ENCODE measurements at regions not wholly inside any gene's neighbourhood (a gene's known extent, or its start where the extent isn't known, plus 50 kb on each side); places are given as distances from the start of the nearest gene placed in this dataset.

- no peak overlapping the region for H3K4me3 Mint-ChIP-seq
- H3K27me3 ChIP-seq (ENCODE audit: control insufficient read depth in 1 of 2, insufficient read depth in 2 of 2, low read length in 2 of 2): no peaks in the 10 kb centered on the region
- H3K27ac ChIP-seq (ENCODE audit: low read depth in 1 of 2, low read length in 2 of 2): no peak overlapping the region
- no peak for TF ChIP-seq CTCF (IDR thresholded peaks at IDR 0.05)
- H3K36me3 ChIP-seq (ENCODE audit: insufficient read depth, low read length): no peaks in the 10 kb centered on the region
- H3K9me3 ChIP-seq (ENCODE audit: control insufficient read depth in 1 of 2, insufficient read depth in 1 of 2, low read length in 2 of 2): no peaks in the 10 kb centered on the region
- H3K27ac Mint-ChIP-seq: no peak overlapping the region
- ATAC-seq (ENCODE audit: poor library complexity) (no peak), DNase-seq (no peak)
- no peaks in the 10 kb centered on the region for H3K4me1 Mint-ChIP-seq (ENCODE audit: low read depth)
- no peak overlapping the region for H3K4me3 ChIP-seq (ENCODE audit: low read length)
- H3K27me3 Mint-ChIP-seq: no peaks in the 10 kb centered on the region
- intact Hi-C loops (cut with DNase I, micrococcal nuclease): no loop called here
- H3K36me3 Mint-ChIP-seq (ENCODE audit: low read depth): no peaks in the 10 kb centered on the region
- no peaks in the 10 kb centered on the region for H3K4me1 ChIP-seq (ENCODE audit: insufficient read depth, low read length)
- ChIA-PET CTCF (no interaction called here), POLR2A (no interaction called here)
- H3K9me3 Mint-ChIP-seq: no peaks in the 10 kb centered on the region
Observed at GRCh38 chr2:189379731-189380261, 61.5 kb upstream of the WDR75 start.

- intact Hi-C loops (cut with DNase I, micrococcal nuclease): no loop called here
- CTCF ChIA-PET: no interaction called here
Observed at GRCh38 chr2:189382668-189383067, 58.6 kb upstream of the WDR75 start.

GRCh38 chr2:189386741-189387140 lies 54.5 kb upstream of the WDR75 start:
- no peaks in the 10 kb centered on the region for H3K27me3 ChIP-seq (ENCODE audit: control insufficient read depth in 1 of 2, insufficient read depth in 2 of 2, low read length in 2 of 2)
- TF ChIP-seq CTCF (IDR thresholded peaks at IDR 0.05): no peak
- no peaks in the 10 kb centered on the region for H3K4me1 ChIP-seq (ENCODE audit: insufficient read depth, low read length)
- DNase-seq (no peak), ATAC-seq (ENCODE audit: poor library complexity) (no peak)
- H3K27ac Mint-ChIP-seq: no peak overlapping the region
- no peak overlapping the region for H3K4me3 Mint-ChIP-seq
- no peaks in the 10 kb centered on the region for H3K9me3 Mint-ChIP-seq
- H3K27ac ChIP-seq (ENCODE audit: low read depth in 1 of 2, low read length in 2 of 2): no peak overlapping the region
- intact Hi-C loops (cut with DNase I, micrococcal nuclease): no loop called here
- POLR2A ChIA-PET: no interaction called here
- H3K36me3 ChIP-seq (ENCODE audit: insufficient read depth, low read length): no peaks in the 10 kb centered on the region
- CTCF ChIA-PET: no interaction called here
- no peaks in the 10 kb centered on the region for H3K36me3 Mint-ChIP-seq (ENCODE audit: low read depth)
- H3K27me3 Mint-ChIP-seq: no peaks in the 10 kb centered on the region
- no peak overlapping the region for H3K4me3 ChIP-seq (ENCODE audit: low read length)
- H3K4me1 Mint-ChIP-seq (ENCODE audit: low read depth): no peaks in the 10 kb centered on the region
- H3K9me3 ChIP-seq (ENCODE audit: control insufficient read depth in 1 of 2, insufficient read depth in 1 of 2, low read length in 2 of 2): no peaks in the 10 kb centered on the region

More at GRCh38 chr2:189382668-189383067, 58.6 kb upstream of the WDR75 start:
- ATAC-seq (ENCODE audit: poor library complexity) (no peak), DNase-seq (no peak)
- Histone ChIP-seq H3K27me3 (ENCODE audit: control insufficient read depth in 1 of 2, insufficient read depth in 2 of 2, low read length in 2 of 2) (no peaks in the 10 kb centered on the region), H3K4me3 (ENCODE audit: low read length) (no peak overlapping the region), H3K4me1 (ENCODE audit: insufficient read depth, low read length) (no peaks in the 10 kb centered on the region), H3K27ac (ENCODE audit: low read depth in 1 of 2, low read length in 2 of 2) (no peak overlapping the region), H3K9me3 (ENCODE audit: control insufficient read depth in 1 of 2, insufficient read depth in 1 of 2, low read length in 2 of 2) (no peaks in the 10 kb centered on the region), H3K36me3 (ENCODE audit: insufficient read depth, low read length) (no peaks in the 10 kb centered on the region)
- Mint-ChIP-seq H3K27ac (no peak overlapping the region), H3K4me3 (no peak overlapping the region), H3K9me3 (no peaks in the 10 kb centered on the region), H3K36me3 (ENCODE audit: low read depth) (no peaks in the 10 kb centered on the region), H3K27me3 (no peaks in the 10 kb centered on the region), H3K4me1 (ENCODE audit: low read depth) (no peaks in the 10 kb centered on the region)
- no peak for TF ChIP-seq CTCF (IDR thresholded peaks at IDR 0.05)
- POLR2A ChIA-PET: no interaction called here

All from CD4-positive, alpha-beta T cell (primary cell).